GM12878 (cell line): ENCODE measurements at regions not wholly inside any gene's neighbourhood (a gene's known extent, or its start where the extent isn't known, plus 50 kb on each side); places are given as distances from the start of the nearest gene placed in this dataset.

ENCODE experiments used
- ATAC-seq: fragments of 200-7000 bp; cut with Tn5 transposase; 3 replicates; pipeline ENCODE4 v1.9.1; 2020; ENCODE audit warnings: mild to moderate bottlenecking, moderate library complexity
- BruUV-seq: library from RNA; stranded (reverse); fragments of 400-500 nt; replicated peaks from 2 replicates; lab custom pipeline; 2021; lab: Mats Ljungman, UMichigan
- CTCF ChIA-PET: fragments of 300-600 bp; sonication (Branson Sonifier 250); formaldehyde crosslinking; extraction: SDS; loops from one replicate; lab custom pipeline; 2021; ENCODE audit warnings: inconsistent platforms; lab: Yijun Ruan, JAX
- POLR2A ChIA-PET: fragments of 350-600 bp; formaldehyde crosslinking; extraction: SDS; loops from one replicate; lab custom pipeline; 2021; ENCODE audit warnings: inconsistent platforms; lab: Charles Lee
- RAD21 ChIA-PET: fragments of 300-600 bp; sonication (Branson Sonifier 250); formaldehyde crosslinking; loops from one replicate; lab custom pipeline; 2023; ENCODE audit warnings: antibody characterized with exemption; ENCODE audit not compliant: unreplicated experiment; lab: Charles Lee
- SMC1A ChIA-PET: fragments of 300-600 bp; sonication (Branson Sonifier 250); formaldehyde crosslinking; loops from one replicate; lab custom pipeline; 2023; ENCODE audit not compliant: unreplicated experiment, uncharacterized antibody; lab: Charles Lee
- DNase-seq: peaks from one replicate; pipeline ENCODE4 v3.0.0-alpha.2; 2011; ENCODE audit warnings: low read depth, low spot score
- FAIRE-seq: peaks from 3 replicates; lab custom pipeline; 2011; peaks lifted over from hg19 to GRCh38; lab: Jason Lieb, UNC
- H2AFZ ChIP-seq: 2 replicates; pipeline ENCODE4 v1.6.0; 2011; ENCODE audit warnings: low read depth, low read length, control low read depth; ENCODE audit not compliant: control insufficient read depth
- H3K27ac ChIP-seq: 2 replicates; pipeline ENCODE4 v1.5.1; 2011; ENCODE audit warnings: control low read depth; ENCODE audit not compliant: control insufficient read depth, insufficient read depth
- H3K27me3 ChIP-seq, 2 experiments: replicated peaks in 1 of 2; 2 replicates each; pipeline versions ENCODE4 v1.6.0 to v1.6.1; 2011; ENCODE audit warnings: low read length in 1 of 2; ENCODE audit not compliant: control insufficient read depth in 2 of 2, insufficient read depth in 2 of 2
- H3K36me3 ChIP-seq, 2 experiments: 2 replicates each; pipeline ENCODE4 v1.5.1; 2011; ENCODE audit warnings: low read length in 1 of 2; ENCODE audit not compliant: control insufficient read depth in 2 of 2, insufficient read depth in 2 of 2
- H3K4me1 ChIP-seq: 2 replicates; pipeline ENCODE4 v1.6.1; 2011; ENCODE audit warnings: mild to moderate bottlenecking, low read length, moderate library complexity, mixed read lengths; ENCODE audit not compliant: control insufficient read depth, insufficient read depth
- H3K4me2 ChIP-seq: 2 replicates; pipeline ENCODE4 v1.6.0; 2011; ENCODE audit warnings: control low read depth; ENCODE audit not compliant: control insufficient read depth, insufficient read depth
- H3K4me3 ChIP-seq: fragments of 200-600 bp; sonication (generic); 2 replicates; pipeline ENCODE4 v1.5.1; 2016
- H3K79me2 ChIP-seq: 2 replicates; pipeline ENCODE4 v1.6.0; 2011; ENCODE audit warnings: low read length; ENCODE audit not compliant: control insufficient read depth, insufficient read depth
- H3K9ac ChIP-seq: 2 replicates; pipeline ENCODE4 v1.8.0; 2011; ENCODE audit warnings: low read length, control low read depth, mixed read lengths; ENCODE audit not compliant: control insufficient read depth, insufficient read depth
- H3K9me3 ChIP-seq: replicated peaks from 3 replicates; pipeline ENCODE4 v1.5.1; 2011; ENCODE audit warnings: mild to moderate bottlenecking, low read length; ENCODE audit not compliant: control insufficient read depth, insufficient read depth
- H4K20me1 ChIP-seq: 2 replicates; pipeline ENCODE4 v1.6.0; 2011; ENCODE audit not compliant: control insufficient read depth, insufficient read depth
- ATF7 ChIP-seq: fragments of 450-650 bp; IDR thresholded peaks from 2 replicates; pipeline ENCODE4 v1.6.1; 2016; ENCODE audit warnings: low read depth, mild to moderate bottlenecking
- CBX5 ChIP-seq: sonication (generic); IDR thresholded peaks from 2 replicates; pipeline ENCODE4 v1.6.1; 2016; ENCODE audit warnings: low read depth, moderate library complexity, mild to moderate bottlenecking, inconsistent platforms
- DPF2 ChIP-seq: fragments of 450-650 bp; IDR thresholded peaks from 2 replicates; pipeline ENCODE4 v1.6.1; 2017; ENCODE audit warnings: mild to moderate bottlenecking
- HCFC1 ChIP-seq: fragments of 150-350 bp; IDR thresholded peaks from 2 replicates; pipeline ENCODE4 v1.6.1; 2014; ENCODE audit warnings: low read length
- HDAC6 ChIP-seq: fragments of 200-600 bp; sonication (generic); IDR thresholded peaks from one replicate; pipeline ENCODE4 v1.8.0; 2017; ENCODE audit warnings: antibody characterized with exemption; ENCODE audit not compliant: unreplicated experiment
- HDGF ChIP-seq: fragments of 450-650 bp; IDR thresholded peaks from 2 replicates; pipeline ENCODE4 v1.6.1; 2016; ENCODE audit warnings: antibody characterized with exemption
- MEF2A ChIP-seq: IDR thresholded peaks from 2 replicates; pipeline ENCODE4 v1.6.1; 2011; ENCODE audit warnings: low read depth, mild to moderate bottlenecking, low read length, moderate library complexity; ENCODE audit not compliant: insufficient read depth
- NFIC ChIP-seq: IDR thresholded peaks from 2 replicates; pipeline ENCODE4 v1.6.1; 2012; ENCODE audit warnings: low read depth, mild to moderate bottlenecking, inconsistent platforms, low read length, moderate library complexity
- NFYA ChIP-seq: IDR thresholded peaks from 2 replicates; pipeline ENCODE4 v1.6.1; 2011; ENCODE audit warnings: low read depth, mild to moderate bottlenecking, low read length, improper control_type of control experiment, borderline replicate concordance
- PAX5 ChIP-seq: IDR thresholded peaks from 2 replicates; pipeline ENCODE4 v1.6.1; 2011; ENCODE audit warnings: low read depth, low read length, borderline replicate concordance
- POLR2A ChIP-seq: IDR thresholded peaks from 2 replicates; pipeline ENCODE4 v1.6.1; 2011; ENCODE audit warnings: low read depth, mild to moderate bottlenecking, low read length
- POU2F2 ChIP-seq: IDR thresholded peaks from 3 replicates; pipeline ENCODE4 v1.6.1; 2011; ENCODE audit warnings: low read depth, mild to moderate bottlenecking, low read length, borderline replicate concordance
- SMARCA5 ChIP-seq: fragments of 450-650 bp; IDR thresholded peaks from 2 replicates; pipeline ENCODE4 v1.6.1; 2017; ENCODE audit warnings: mild to moderate bottlenecking
- SREBF2 ChIP-seq: IDR thresholded peaks from 2 replicates; pipeline ENCODE4 v1.6.1; 2012; ENCODE audit warnings: mild to moderate bottlenecking, low read length
- TCF7 ChIP-seq: IDR thresholded peaks from 2 replicates; pipeline ENCODE4 v1.6.1; 2014; ENCODE audit warnings: antibody characterized with exemption, borderline replicate concordance
- WRNIP1 ChIP-seq: IDR thresholded peaks from 2 replicates; pipeline ENCODE4 v1.6.1; 2011; ENCODE audit warnings: low read depth, low read length, improper control_type of control experiment, borderline replicate concordance
- YY1 ChIP-seq: IDR thresholded peaks from 2 replicates; pipeline ENCODE4 v1.6.1; 2011; ENCODE audit warnings: low read depth, mild to moderate bottlenecking, low read length
- ZBED1 ChIP-seq: IDR thresholded peaks from 2 replicates; pipeline ENCODE4 v1.6.1; 2016; ENCODE audit warnings: borderline replicate concordance
- WGBS: methylation state at CpG from one replicate; pipeline ENCODE4 v1.1.6; 2016; ENCODE audit warnings: low lambda C conversion rate; ENCODE audit not compliant: insufficient replicate concordance, insufficient coverage; ENCODE audit errors: missing lambda C conversion rate; 5-methylcytosine and 5-hydroxymethylcytosine counted together
- in situ Hi-C: fragments of 300-500 bp; cut with MboI; formaldehyde crosslinking; loops from 9 replicates; pipeline ENCODE4 v1.14.3; 2018; ENCODE audit warnings: mixed read lengths
- intact Hi-C: fragments of 100-400 bp; cut with micrococcal nuclease; formaldehyde crosslinking; loops from one replicate; pipeline ENCODE4 v1.14.2; 2022; ENCODE audit not compliant: unreplicated experiment
- TF ChIP-seq, protein P1 (sequence below): IDR thresholded peaks from 2 replicates; pipeline ENCODE4 v1.6.1; 2011; ENCODE audit warnings: low read depth, mild to moderate bottlenecking, low read length, moderate library complexity, borderline replicate concordance; ENCODE audit errors: extremely low read depth

DNA sequence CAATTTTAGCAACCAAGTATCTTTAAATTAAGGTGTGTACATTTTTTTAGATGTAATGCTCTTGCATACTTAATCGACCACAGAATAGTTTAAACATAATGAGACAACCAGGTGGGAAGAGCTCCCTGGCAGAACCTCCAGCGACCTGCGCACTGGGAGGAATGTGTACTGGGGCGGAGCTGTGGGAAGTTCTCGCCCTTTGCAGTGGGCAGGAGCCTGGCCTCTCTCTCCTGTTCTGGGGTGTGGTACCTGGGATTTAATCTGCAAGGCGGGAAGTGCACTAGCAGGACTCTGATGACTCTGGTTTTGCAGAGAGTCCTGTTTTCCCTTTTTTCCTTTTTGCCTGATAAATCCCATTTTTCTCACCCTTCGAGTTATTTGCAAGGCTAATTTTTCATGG is 150.7 kb downstream of the SLC28A3 start:
- Histone ChIP-seq H3K9me3 (peaks cover 3% of the 10 kb centered on the region; the same call in 2 of the 3 replicates), H3K4me3 (no peak overlapping the region), H3K27me3 (no peaks in the 10 kb centered on the region; a peak in 2 of 4 replicates), H3K79me2 (no peaks in the 10 kb centered on the region), H2AFZ (no peak overlapping the region), H3K4me2 (no peak overlapping the region), H3K9ac (no peak overlapping the region), H3K27ac (no peak overlapping the region), H4K20me1 (no peaks in the 10 kb centered on the region), H3K36me3 (no peaks in the 10 kb centered on the region), H3K4me1 (no peaks in the 10 kb centered on the region)
- no TSS peak for BruUV-seq
- intact Hi-C loops (no loop called here), in situ Hi-C loops (no loop called here)
- ATAC-seq (no peak), FAIRE-seq (no peak), DNase-seq (no peak)
- CTCF ChIA-PET: interaction anchor here (0.7 kb wide), 1 partner anchor 74 kb away, joined by 3 read pairs; no protein-coding TSS in a partner anchor
- 41% methylated on average over 7 of the region's 7 CpGs for WGBS
- TF ChIP-seq HDGF (no peak), WRNIP1 (no peak), TCF7 (no peak), SREBF2 (no peak), YY1 (no peak)
- TF ChIP-seq, protein P1, sequence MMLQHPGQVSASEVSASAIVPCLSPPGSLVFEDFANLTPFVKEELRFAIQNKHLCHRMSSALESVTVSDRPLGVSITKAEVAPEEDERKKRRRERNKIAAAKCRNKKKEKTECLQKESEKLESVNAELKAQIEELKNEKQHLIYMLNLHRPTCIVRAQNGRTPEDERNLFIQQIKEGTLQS: no peak
- SMC1A ChIA-PET: interaction anchor here (0.7 to 1.0 kb wide), 2 partner anchors 126 to 127 kb away, joined by 3 read pairs; no protein-coding TSS in a partner anchor
- RAD21 ChIA-PET: no interaction called here
- POLR2A ChIA-PET: no interaction called here

DNA sequence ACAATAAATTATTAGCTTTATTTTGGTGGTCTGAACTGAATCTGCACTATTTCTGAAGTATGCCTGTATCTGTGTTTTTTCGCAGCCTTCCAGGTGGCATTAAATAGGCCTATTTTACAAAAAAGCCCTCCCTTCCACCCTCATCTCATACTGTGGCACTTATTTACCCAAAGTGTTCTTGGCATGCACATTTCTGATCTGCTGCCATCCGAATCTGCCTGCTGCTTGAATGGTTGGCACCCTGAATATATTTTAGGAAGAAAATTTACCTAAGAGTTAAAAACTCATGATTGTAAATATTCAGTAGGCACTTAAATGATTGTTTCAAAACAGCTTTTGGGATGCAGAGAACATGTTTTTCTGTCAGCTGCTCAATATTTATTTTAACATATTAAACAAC is 150.1 kb downstream of the SLC28A3 start:
- Histone ChIP-seq H2AFZ (no peak overlapping the region), H3K27me3 (no peaks in the 10 kb centered on the region; a peak in 2 of 4 replicates), H3K9ac (no peak overlapping the region), H3K36me3 (no peaks in the 10 kb centered on the region), H3K4me3 (no peak overlapping the region), H4K20me1 (no peaks in the 10 kb centered on the region), H3K9me3 (peaks cover 3% of the 10 kb centered on the region; the same call in 2 of the 3 replicates), H3K79me2 (no peaks in the 10 kb centered on the region), H3K27ac (no peak overlapping the region), H3K4me1 (no peaks in the 10 kb centered on the region), H3K4me2 (no peak overlapping the region)
- no TSS peak for BruUV-seq
- no peak for DNase-seq
- 0% methylated on average over 2 of the region's 2 CpGs for WGBS
- CTCF ChIA-PET: interaction anchor here (0.7 kb wide), 1 partner anchor 74 kb away, joined by 3 read pairs; no protein-coding TSS in a partner anchor
- ATAC-seq: no peak
- SMC1A ChIA-PET: interaction anchor here (0.7 to 1.0 kb wide), 2 partner anchors 125 to 127 kb away, joined by 3 read pairs; no protein-coding TSS in a partner anchor
- RAD21 ChIA-PET: no interaction called here
- POLR2A ChIA-PET: no interaction called here
- TF ChIP-seq TCF7: no peak
- TF ChIP-seq ATF7: no peak
- TF ChIP-seq HDAC6: no peak
- no peak for TF ChIP-seq NFIC
- TF ChIP-seq MEF2A: no peak
- no peak for TF ChIP-seq CBX5
- no peak for TF ChIP-seq ZBED1
- TF ChIP-seq POLR2A: no peak
- no peak for TF ChIP-seq NFYA
- no peak for TF ChIP-seq SMARCA5
- TF ChIP-seq PAX5: no peak
- TF ChIP-seq POU2F2: no peak
- TF ChIP-seq HCFC1: no peak
- TF ChIP-seq DPF2: no peak
- no peak for FAIRE-seq
- in situ Hi-C loops (no loop called here), intact Hi-C loops (no loop called here)
